ENCODE measurements at regions not wholly inside any gene's neighbourhood (a gene's known extent, or its start where the extent isn't known, plus 50 kb on each side); places are given as distances from the start of the nearest gene placed in this dataset.

GRCh38 chr11:42315846-42316245 lies 856.4 kb upstream of the LRRC4C start:
- Histone ChIP-seq H4K20me1 (ENCODE audit: insufficient read depth, low read length) (no peaks in the 10 kb centered on the region), H3K9me2 (ENCODE audit: insufficient read depth, low read length) (no peaks in the 10 kb centered on the region), H3K4me1 (ENCODE audit: insufficient read depth, low read length, poor library complexity, severe bottlenecking) (no peaks in the 10 kb centered on the region), H3K79me2 (ENCODE audit: insufficient read depth, low read depth, low read length) (no peaks in the 10 kb centered on the region), H3K9me3 (ENCODE audit: low read length) (no peaks in the 10 kb centered on the region), H3K4me3 (ENCODE audit: low read depth, low read length, poor library complexity, severe bottlenecking) (no peak overlapping the region), H3K27ac (ENCODE audit: low read depth, low read length, poor library complexity, severe bottlenecking) (no peak overlapping the region), H2AFZ (ENCODE audit: low read length) (no peak overlapping the region), H3K4me2 (ENCODE audit: low read length) (no peak overlapping the region), H3K36me3 (ENCODE audit: insufficient read depth, low read length) (no peaks in the 10 kb centered on the region)
- ChIA-PET POLR2A (no interaction called here), CTCF (ENCODE audit: unreplicated experiment) (no interaction called here)
- TF ChIP-seq, protein P1, sequence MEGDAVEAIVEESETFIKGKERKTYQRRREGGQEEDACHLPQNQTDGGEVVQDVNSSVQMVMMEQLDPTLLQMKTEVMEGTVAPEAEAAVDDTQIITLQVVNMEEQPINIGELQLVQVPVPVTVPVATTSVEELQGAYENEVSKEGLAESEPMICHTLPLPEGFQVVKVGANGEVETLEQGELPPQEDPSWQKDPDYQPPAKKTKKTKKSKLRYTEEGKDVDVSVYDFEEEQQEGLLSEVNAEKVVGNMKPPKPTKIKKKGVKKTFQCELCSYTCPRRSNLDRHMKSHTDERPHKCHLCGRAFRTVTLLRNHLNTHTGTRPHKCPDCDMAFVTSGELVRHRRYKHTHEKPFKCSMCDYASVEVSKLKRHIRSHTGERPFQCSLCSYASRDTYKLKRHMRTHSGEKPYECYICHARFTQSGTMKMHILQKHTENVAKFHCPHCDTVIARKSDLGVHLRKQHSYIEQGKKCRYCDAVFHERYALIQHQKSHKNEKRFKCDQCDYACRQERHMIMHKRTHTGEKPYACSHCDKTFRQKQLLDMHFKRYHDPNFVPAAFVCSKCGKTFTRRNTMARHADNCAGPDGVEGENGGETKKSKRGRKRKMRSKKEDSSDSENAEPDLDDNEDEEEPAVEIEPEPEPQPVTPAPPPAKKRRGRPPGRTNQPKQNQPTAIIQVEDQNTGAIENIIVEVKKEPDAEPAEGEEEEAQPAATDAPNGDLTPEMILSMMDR (conservative IDR thresholded peaks at IDR 0.05; ENCODE audit: low read length): no peak
- TF ChIP-seq EZH2phosphoT487 (IDR thresholded peaks at IDR 0.05; ENCODE audit: borderline replicate concordance, low read depth, low read length): no peak
- no TSS peak for BruUV-seq (replicated peaks)
- no peak for DNase-seq (ENCODE audit: low spot score)
- intact Hi-C loops (cut with micrococcal nuclease; ENCODE audit: unreplicated experiment): no loop called here

DNA sequence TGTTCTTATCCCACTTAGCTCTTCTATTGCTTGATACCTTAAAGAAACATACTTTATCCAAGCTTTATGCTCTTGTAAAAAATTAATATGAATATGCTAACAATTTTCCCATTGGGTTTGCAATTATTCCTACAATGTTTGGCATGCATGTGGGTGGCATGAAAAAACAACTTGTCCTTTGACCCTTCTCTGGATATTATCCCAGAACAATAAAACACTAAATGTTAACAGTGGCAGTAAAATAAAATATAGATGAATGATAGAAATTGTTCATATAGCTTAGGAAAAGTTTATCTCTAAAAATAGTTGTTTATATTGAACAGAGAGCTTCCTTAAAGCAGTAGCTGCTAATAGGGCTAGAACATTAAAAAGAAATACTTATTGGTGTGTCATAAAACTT lies 860.5 kb upstream of the LRRC4C start:
- Histone ChIP-seq H3K4me2 (ENCODE audit: low read length) (no peak overlapping the region), H3K4me3 (ENCODE audit: low read depth, low read length, poor library complexity, severe bottlenecking) (no peak overlapping the region), H3K4me1 (ENCODE audit: insufficient read depth, low read length, poor library complexity, severe bottlenecking) (no peaks in the 10 kb centered on the region), H3K27ac (ENCODE audit: low read depth, low read length, poor library complexity, severe bottlenecking) (no peak overlapping the region), H4K20me1 (ENCODE audit: insufficient read depth, low read length) (no peaks in the 10 kb centered on the region), H3K79me2 (ENCODE audit: insufficient read depth, low read depth, low read length) (no peaks in the 10 kb centered on the region), H3K9me2 (ENCODE audit: insufficient read depth, low read length) (no peaks in the 10 kb centered on the region), H3K9me3 (ENCODE audit: low read length) (no peaks in the 10 kb centered on the region), H2AFZ (ENCODE audit: low read length) (no peak overlapping the region), H3K36me3 (ENCODE audit: insufficient read depth, low read length) (no peaks in the 10 kb centered on the region)
- DNase-seq (ENCODE audit: low spot score): no peak
- no TSS peak for BruUV-seq (replicated peaks)
- CTCF ChIA-PET (ENCODE audit: unreplicated experiment): no interaction called here
- intact Hi-C loops (cut with micrococcal nuclease; ENCODE audit: unreplicated experiment): no loop called here
- TF ChIP-seq EZH2phosphoT487 (IDR thresholded peaks at IDR 0.05; ENCODE audit: borderline replicate concordance, low read depth, low read length): no peak
- TF ChIP-seq, protein P1 (conservative IDR thresholded peaks at IDR 0.05; ENCODE audit: low read length): no peak
- POLR2A ChIA-PET: interaction anchor here (0.6 to 0.7 kb wide), 3 partner anchors 93 to 1276 kb away, joined by 3 read pairs; no protein-coding TSS in a partner anchor

DNA sequence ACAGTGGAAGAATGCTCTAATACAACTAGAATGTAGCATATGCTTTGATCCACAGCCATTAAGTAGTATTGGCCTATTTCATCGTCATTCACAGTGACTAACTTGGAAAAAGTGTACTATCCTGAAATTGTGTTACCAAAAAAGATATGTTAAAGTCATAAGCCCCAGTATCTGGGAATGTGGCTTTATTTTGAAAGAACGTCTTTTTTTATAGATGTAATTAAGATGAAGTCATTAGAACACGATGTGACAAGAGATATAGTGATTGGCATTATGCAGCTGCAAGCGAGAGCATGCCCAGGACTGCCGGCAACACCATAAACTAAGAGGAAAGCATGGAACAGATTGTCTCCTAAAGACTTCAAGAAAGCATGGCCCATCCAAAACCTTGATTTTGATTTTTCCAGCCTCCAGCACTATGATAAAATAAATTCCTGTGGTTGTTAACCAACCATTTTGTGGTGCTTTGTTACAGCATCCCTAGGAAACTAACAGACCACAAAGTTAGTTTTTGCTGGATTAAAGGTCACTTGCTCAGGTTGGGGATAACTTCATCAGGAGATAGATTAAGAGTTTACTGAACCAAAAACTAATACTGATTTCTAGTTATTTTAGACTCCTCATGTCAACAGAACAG lies 870.6 kb upstream of the LRRC4C start:
- ChIA-PET POLR2A (no interaction called here), CTCF (ENCODE audit: unreplicated experiment) (no interaction called here)
- no TSS peak for BruUV-seq (replicated peaks)
- H3K79me2 ChIP-seq (ENCODE audit: insufficient read depth, low read depth, low read length): no peaks in the 10 kb centered on the region
- intact Hi-C loops (cut with micrococcal nuclease; ENCODE audit: unreplicated experiment): no loop called here
- H3K9me2 ChIP-seq (ENCODE audit: insufficient read depth, low read length): no peaks in the 10 kb centered on the region
- H3K9me3 ChIP-seq (ENCODE audit: low read length): no peaks in the 10 kb centered on the region
- no peak overlapping the region for H2AFZ ChIP-seq (ENCODE audit: low read length)
- H3K4me2 ChIP-seq (ENCODE audit: low read length): no peak overlapping the region
- no peaks in the 10 kb centered on the region for H4K20me1 ChIP-seq (ENCODE audit: insufficient read depth, low read length)
- DNase-seq (ENCODE audit: low spot score): no peak
- no peak overlapping the region for H3K27ac ChIP-seq (ENCODE audit: low read depth, low read length, poor library complexity, severe bottlenecking)
- no peak overlapping the region for H3K4me3 ChIP-seq (ENCODE audit: low read depth, low read length, poor library complexity, severe bottlenecking)
- H3K36me3 ChIP-seq (ENCODE audit: insufficient read depth, low read length): no peaks in the 10 kb centered on the region
- TF ChIP-seq, protein P1 (conservative IDR thresholded peaks at IDR 0.05; ENCODE audit: low read length): no peak
- no peaks in the 10 kb centered on the region for H3K4me1 ChIP-seq (ENCODE audit: insufficient read depth, low read length, poor library complexity, severe bottlenecking)

Data from OCI-LY7 (cell line).